Activated CD4-positive, CD25-positive, alpha-beta regulatory T cell treated with anti-CD3 and anti-CD28 coated beads, Interleukin-2, amount 50 U/mL, for 24 hours (primary cell): ENCODE measurements at regions not wholly inside any gene's neighbourhood (a gene's known extent, or its start where the extent isn't known, plus 50 kb on each side); places are given as distances from the start of the nearest gene placed in this dataset.

Experiments used
- ATAC-seq, 2 donors: fragments of 150-1000 bp; cut with Tn5 transposase; one replicate each; pipeline ENCODE4 v1.10.0; 2021; ENCODE audit warnings: mild to moderate bottlenecking in 1 of 2, moderate library complexity in 1 of 2

- ATAC-seq: no peak
Measured at GRCh38 chr17:52376137-52376536, 217.6 kb upstream of the CA10 start.

- no peak for ATAC-seq
Measured at GRCh38 chr17:52368886-52369285, 210.4 kb upstream of the CA10 start.

- no peak for ATAC-seq
Measured at GRCh38 chr17:52357854-52358253, 199.3 kb upstream of the CA10 start.

GRCh38 chr17:52336796-52337195 is 178.3 kb upstream of the CA10 start:
- ATAC-seq: no peak

- ATAC-seq: no peak
Measured at GRCh38 chr17:52306314-52306713, 147.8 kb upstream of the CA10 start.

- no peak for ATAC-seq
Measured at GRCh38 chr17:52298881-52299280, 140.4 kb upstream of the CA10 start.

GRCh38 chr17:52297230-52298010 is 138.9 kb upstream of the CA10 start:
- ATAC-seq: no peak

- ATAC-seq: no peak
Measured at GRCh38 chr17:52294301-52294700, 135.8 kb upstream of the CA10 start.

GRCh38 chr17:52287611-52288010 is 129.1 kb upstream of the CA10 start:
- ATAC-seq: no peak

GRCh38 chr17:52283872-52284271 is 125.4 kb upstream of the CA10 start:
- no peak for ATAC-seq

GRCh38 chr17:52276381-52277008 is 118.0 kb upstream of the CA10 start:
- no peak for ATAC-seq

GRCh38 chr17:52271781-52272180 is 113.3 kb upstream of the CA10 start:
- ATAC-seq: no peak

- ATAC-seq: no peak
Measured at GRCh38 chr17:52255347-52255746, 96.8 kb upstream of the CA10 start.

GRCh38 chr17:52244689-52245088 is 86.2 kb upstream of the CA10 start:
- ATAC-seq: no peak

GRCh38 chr17:52242268-52242667 is 83.8 kb upstream of the CA10 start:
- ATAC-seq: no peak

- ATAC-seq: no peak
Measured at GRCh38 chr17:52237151-52237550, 78.6 kb upstream of the CA10 start.

- ATAC-seq: no peak
Measured at GRCh38 chr17:52235516-52235915, 77.0 kb upstream of the CA10 start.

- no peak for ATAC-seq
Measured at GRCh38 chr17:52233632-52234031, 75.1 kb upstream of the CA10 start.

GRCh38 chr17:52233176-52233575 is 74.7 kb upstream of the CA10 start:
- no peak for ATAC-seq

- no peak for ATAC-seq
Measured at GRCh38 chr17:52228823-52229222, 70.3 kb upstream of the CA10 start.

- ATAC-seq: no peak
Measured at GRCh38 chr17:52227926-52228325, 69.4 kb upstream of the CA10 start.

- ATAC-seq: no peak
Measured at GRCh38 chr17:52213451-52213850, 54.9 kb upstream of the CA10 start.

- no peak for ATAC-seq
Measured at GRCh38 chr17:52212851-52213250, 54.3 kb upstream of the CA10 start.

- no peak for ATAC-seq
Measured at GRCh38 chr17:52209507-52209906, 51.0 kb upstream of the CA10 start.
